Vagina (tissue), 2 donors: ENCODE measurements at regions not wholly inside any gene's neighbourhood (a gene's known extent, or its start where the extent isn't known, plus 50 kb on each side); places are given as distances from the start of the nearest gene placed in this dataset.

Experiments used
- POLR2AphosphoS5 ChIP-seq, 2 donors: sonication (generic); formaldehyde crosslinking; IDR thresholded peaks; one replicate each; pipeline ENCODE4 v1.9.0; 2017; ENCODE audit warnings: antibody characterized with exemption in 2 of 2, mild to moderate bottlenecking in 2 of 2, low read depth in 1 of 2; ENCODE audit not compliant: insufficient read depth in 1 of 2
- TF ChIP-seq, protein P1 (sequence below), 3 experiments: fragments of 450-650 bp in 2 of 3; fragments of 200-600 bp in 1 of 3; sonication (generic) in 1 of 3; IDR thresholded peaks; one replicate each; pipeline ENCODE4 v1.5.1; 2017 to 2019; ENCODE audit warnings: antibody characterized with exemption in 3 of 3, mild to moderate bottlenecking in 2 of 3, moderate library complexity in 2 of 3

DNA sequence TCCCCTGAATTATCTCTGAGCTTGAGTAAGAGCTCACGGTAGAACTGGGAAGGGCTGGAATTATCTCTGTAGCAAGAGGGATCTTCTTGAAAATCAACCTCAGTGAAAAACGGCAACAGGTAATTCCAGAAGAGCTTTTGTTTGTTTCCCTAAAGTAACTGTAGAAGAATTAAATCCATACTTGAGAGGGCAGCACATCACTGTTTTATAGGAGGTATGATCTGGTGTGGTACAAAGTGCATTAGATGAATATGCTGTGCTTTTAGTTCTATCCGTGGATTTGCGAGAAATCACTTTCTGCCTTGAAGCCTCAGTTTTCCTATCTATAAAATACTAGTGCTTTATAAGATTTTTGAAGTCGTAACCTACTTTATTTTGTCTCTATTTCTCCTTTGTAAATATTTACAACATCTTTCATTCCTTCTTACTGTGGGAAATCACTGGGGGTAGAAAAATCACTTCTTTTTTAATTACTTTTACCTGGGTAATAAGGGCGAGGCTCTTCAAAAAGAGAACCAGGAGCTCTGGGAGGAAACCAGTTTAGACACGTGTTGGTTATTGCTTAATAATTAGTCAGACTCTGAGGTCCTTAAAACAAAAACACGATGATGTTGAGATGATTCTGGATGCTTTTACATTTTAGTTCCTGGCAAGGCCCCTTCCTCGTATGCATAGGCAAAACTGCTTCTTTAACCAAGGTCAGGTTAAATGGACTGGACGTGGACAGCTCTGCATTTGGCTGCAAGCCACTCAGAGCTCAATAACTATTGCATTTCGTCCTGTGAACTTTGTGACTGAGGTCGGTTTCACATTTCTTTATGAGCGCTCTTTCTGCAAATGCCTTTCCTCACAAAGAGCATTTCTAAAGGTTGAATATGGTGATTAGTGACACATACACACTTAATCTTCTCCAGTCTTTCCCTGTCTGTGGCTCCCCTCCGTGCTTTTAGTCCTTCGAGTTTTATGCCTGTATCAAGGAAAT is 376.1 kb downstream of the BRINP1 start:
- peak in 1 of 2 donors; percentile 55 for TF ChIP-seq POLR2AphosphoS5 (IDR thresholded peaks at IDR 0.05; ENCODE audit: insufficient read depth in 1 of 2, low read depth in 1 of 2)
- TF ChIP-seq, protein P1, sequence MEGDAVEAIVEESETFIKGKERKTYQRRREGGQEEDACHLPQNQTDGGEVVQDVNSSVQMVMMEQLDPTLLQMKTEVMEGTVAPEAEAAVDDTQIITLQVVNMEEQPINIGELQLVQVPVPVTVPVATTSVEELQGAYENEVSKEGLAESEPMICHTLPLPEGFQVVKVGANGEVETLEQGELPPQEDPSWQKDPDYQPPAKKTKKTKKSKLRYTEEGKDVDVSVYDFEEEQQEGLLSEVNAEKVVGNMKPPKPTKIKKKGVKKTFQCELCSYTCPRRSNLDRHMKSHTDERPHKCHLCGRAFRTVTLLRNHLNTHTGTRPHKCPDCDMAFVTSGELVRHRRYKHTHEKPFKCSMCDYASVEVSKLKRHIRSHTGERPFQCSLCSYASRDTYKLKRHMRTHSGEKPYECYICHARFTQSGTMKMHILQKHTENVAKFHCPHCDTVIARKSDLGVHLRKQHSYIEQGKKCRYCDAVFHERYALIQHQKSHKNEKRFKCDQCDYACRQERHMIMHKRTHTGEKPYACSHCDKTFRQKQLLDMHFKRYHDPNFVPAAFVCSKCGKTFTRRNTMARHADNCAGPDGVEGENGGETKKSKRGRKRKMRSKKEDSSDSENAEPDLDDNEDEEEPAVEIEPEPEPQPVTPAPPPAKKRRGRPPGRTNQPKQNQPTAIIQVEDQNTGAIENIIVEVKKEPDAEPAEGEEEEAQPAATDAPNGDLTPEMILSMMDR (IDR thresholded peaks at IDR 0.05): no peak
